HCT116 (cell line): ENCODE measurements at regions not wholly inside any gene's neighbourhood (a gene's known extent, or its start where the extent isn't known, plus 50 kb on each side); places are given as distances from the start of the nearest gene placed in this dataset.

ENCODE experiments used
- ATAC-seq: fragments of 200-7000 bp; cut with Tn5 transposase; 2 replicates; pipeline ENCODE4 v1.9.1; 2020; ENCODE audit warnings: mild to moderate bottlenecking, moderate library complexity
- BruUV-seq: library from RNA; stranded (reverse); fragments of 400-500 nt; replicated peaks from 2 replicates; lab custom pipeline; 2021; lab: Mats Ljungman, UMichigan
- CTCF ChIA-PET: fragments of 300-600 bp; sonication (Branson Sonifier 250); formaldehyde crosslinking; loops from one replicate; lab custom pipeline; 2021; ENCODE audit warnings: antibody characterized with exemption; lab: Charles Lee
- POLR2A ChIA-PET: fragments of 300-600, 350-600 bp; sonication (Branson Sonifier 250); formaldehyde crosslinking; loops from one replicate; lab custom pipeline; 2021; ENCODE audit warnings: antibody characterized with exemption; lab: Charles Lee
- RAD21 ChIA-PET, 2 experiments: fragments of 300-600 bp; sonication (Branson Sonifier 250); formaldehyde crosslinking; loops; one replicate each; lab custom pipeline; 2023; ENCODE audit warnings: low total read pairs in 2 of 2; ENCODE audit not compliant: uncharacterized antibody in 2 of 2, unreplicated experiment in 2 of 2, low non-redundant PET in 1 of 2; lab: Charles Lee
- DNase-seq: peaks from one replicate; pipeline ENCODE4 v3.0.0-alpha.2; 2010; ENCODE audit warnings: low read depth, low spot score
- H2AFZ ChIP-seq: fragments of 200-600 bp; shearing (Covaris generic), sonication (generic); 2 replicates; pipeline ENCODE4 v1.6.1; 2017; ENCODE audit warnings: low read depth, mixed run types, mixed read lengths, antibody characterized with exemption, low read length; ENCODE audit not compliant: poor library complexity, severe bottlenecking
- H3K27ac ChIP-seq: 2 replicates; pipeline ENCODE4 v1.5.1; 2012; ENCODE audit warnings: low read depth, low read length
- H3K27me3 ChIP-seq: fragments of 200-600 bp; sonication (generic); 2 replicates; pipeline ENCODE4 v1.6.1; 2016; ENCODE audit warnings: mixed run types, low read length, mixed read lengths; ENCODE audit not compliant: insufficient read depth
- H3K36me3 ChIP-seq, 2 experiments: fragments of 200-500 bp in 1 of 2; fragments of 200-600 bp in 1 of 2; sonication (Bioruptor generic) in 1 of 2; sonication (generic) in 1 of 2; 2 replicates each; pipeline versions ENCODE4 v1.5.1 to v1.6.1; 2014 to 2016; ENCODE audit warnings: low read length in 2 of 2, inconsistent platforms in 1 of 2, mixed read lengths in 1 of 2, mixed run types in 1 of 2; ENCODE audit not compliant: insufficient read depth in 2 of 2, control insufficient read depth in 1 of 2
- H3K4me1 ChIP-seq, 2 experiments: fragments of 200-600 bp in 1 of 2; sonication (generic) in 1 of 2; 2 replicates each; pipeline versions ENCODE4 v1.5.1 to v1.6.1; 2012 to 2017; ENCODE audit warnings: low read length in 2 of 2, inconsistent platforms in 1 of 2, mild to moderate bottlenecking in 1 of 2, mixed read lengths in 1 of 2, mixed run types in 1 of 2, moderate library complexity in 1 of 2; ENCODE audit not compliant: insufficient read depth in 2 of 2, control insufficient read depth in 1 of 2
- H3K4me2 ChIP-seq: fragments of 200-600 bp; sonication (generic); 2 replicates; pipeline ENCODE4 v1.6.1; 2017; ENCODE audit warnings: mixed run types, low read length, mixed read lengths
- H3K4me3 ChIP-seq, 2 experiments: fragments of 200-600 bp in 1 of 2; sonication (generic) in 1 of 2; replicated peaks in 1 of 2; 2 replicates each; pipeline ENCODE4 v1.5.1; 2011 to 2016; ENCODE audit warnings: low read length in 2 of 2, control low read depth in 1 of 2, low read depth in 1 of 2, mild to moderate bottlenecking in 1 of 2, mixed read lengths in 1 of 2, mixed run types in 1 of 2
- H3K79me2 ChIP-seq: fragments of 200-600 bp; sonication (generic); 2 replicates; pipeline ENCODE4 v1.6.1; 2017; ENCODE audit warnings: mild to moderate bottlenecking, mixed run types, low read length, moderate library complexity, mixed read lengths; ENCODE audit not compliant: insufficient read depth
- H3K9ac ChIP-seq: fragments of 200-600 bp; sonication (generic); 2 replicates; pipeline ENCODE4 v1.6.1; 2016; ENCODE audit warnings: low read length, mixed read lengths
- H3K9me2 ChIP-seq: fragments of 200-600 bp; sonication (generic), shearing (Covaris generic); 2 replicates; pipeline ENCODE4 v1.6.1; 2017; ENCODE audit warnings: mixed run types, mild to moderate bottlenecking, moderate library complexity; ENCODE audit not compliant: insufficient read depth
- H3K9me3 ChIP-seq, 2 experiments: fragments of 200-500 bp in 1 of 2; fragments of 200-600 bp in 1 of 2; sonication (Bioruptor generic) in 1 of 2; sonication (generic) in 1 of 2; 2 replicates each; pipeline ENCODE4 v1.6.1; 2014 to 2017; ENCODE audit warnings: low read length in 2 of 2, mixed read lengths in 2 of 2, inconsistent platforms in 1 of 2, low read depth in 1 of 2, mild to moderate bottlenecking in 1 of 2, mixed run types in 1 of 2, moderate library complexity in 1 of 2; ENCODE audit not compliant: control insufficient read depth in 1 of 2, insufficient read depth in 1 of 2
- H4K20me1 ChIP-seq: fragments of 200-600 bp; sonication (generic), shearing (Covaris generic); 2 replicates; pipeline ENCODE4 v1.6.1; 2017; ENCODE audit warnings: mixed run types, mild to moderate bottlenecking, moderate library complexity; ENCODE audit not compliant: insufficient read depth
- EGR1 ChIP-seq: IDR thresholded peaks from 2 replicates; pipeline ENCODE4 v1.6.1; 2012; ENCODE audit warnings: low read depth
- ELF1 ChIP-seq: IDR thresholded peaks from 2 replicates; pipeline ENCODE4 v1.6.1; 2012; ENCODE audit warnings: low read depth, borderline replicate concordance
- EZH2 ChIP-seq: fragments of 200-600 bp; sonication (generic); IDR thresholded peaks from 2 replicates; pipeline ENCODE4 v1.6.1; 2017; ENCODE audit warnings: antibody characterized with exemption, mixed run types
- EZH2phosphoT487 ChIP-seq: fragments of 200-600 bp; IDR thresholded peaks from 2 replicates; pipeline ENCODE4 v1.6.1; 2018; ENCODE audit warnings: antibody characterized with exemption, borderline replicate concordance
- FOSL1 ChIP-seq: IDR thresholded peaks from 2 replicates; pipeline ENCODE4 v1.6.1; 2012; ENCODE audit warnings: low read depth
- POLR2A ChIP-seq: IDR thresholded peaks from 2 replicates; pipeline ENCODE4 v1.7.0; 2011; ENCODE audit warnings: borderline replicate concordance; ENCODE audit not compliant: insufficient read depth, insufficient read length; ENCODE audit errors: extremely low read depth
- POLR2AphosphoS5 ChIP-seq: IDR thresholded peaks from 2 replicates; pipeline ENCODE4 v1.6.1; 2011; ENCODE audit warnings: mild to moderate bottlenecking, low read depth, low read length, moderate library complexity
- RAD21 ChIP-seq: IDR thresholded peaks from 2 replicates; pipeline ENCODE4 v1.6.1; 2012; ENCODE audit warnings: low read depth, mild to moderate bottlenecking
- SIN3A ChIP-seq: IDR thresholded peaks from 2 replicates; pipeline ENCODE4 v1.6.1; 2012; ENCODE audit warnings: low read depth
- SP1 ChIP-seq: IDR thresholded peaks from 2 replicates; pipeline ENCODE4 v1.6.1; 2012; ENCODE audit warnings: low read depth
- TCF7L2 ChIP-seq: IDR thresholded peaks from 2 replicates; pipeline ENCODE4 v1.7.0; 2011; ENCODE audit warnings: borderline replicate concordance, inconsistent platforms; ENCODE audit not compliant: insufficient read depth, insufficient read length; ENCODE audit errors: extremely low read depth
- ZNF274 ChIP-seq: fragments of 200-500 bp; sonication (Bioruptor generic); IDR thresholded peaks from 2 replicates; pipeline ENCODE4 v1.6.1; 2014; ENCODE audit warnings: mild to moderate bottlenecking, low read depth, low read length, inconsistent platforms
- intact Hi-C: fragments of 100-400 bp; cut with micrococcal nuclease; formaldehyde crosslinking; loops from 2 replicates; pipeline ENCODE4 v1.10.0; 2022
- TF ChIP-seq, protein P1 (sequence below): IDR thresholded peaks from 2 replicates; pipeline ENCODE4 v1.6.1; 2012
- TF ChIP-seq, protein P2 (sequence below), 3 experiments: fragments of 200-600 bp in 1 of 3; sonication (generic) in 1 of 3; IDR thresholded peaks in 2 of 3; conservative IDR thresholded peaks in 1 of 3; 2 replicates each; pipeline ENCODE4 v1.5.1; 2012 to 2017; ENCODE audit warnings: low read depth in 2 of 3, low read length in 2 of 3, antibody characterized with exemption in 1 of 3, borderline replicate concordance in 1 of 3, control low read depth in 1 of 3, mild to moderate bottlenecking in 1 of 3, mixed read lengths in 1 of 3, mixed run types in 1 of 3, moderate library complexity in 1 of 3; ENCODE audit not compliant: insufficient read depth in 1 of 3
- TF ChIP-seq, protein P3 (sequence below): IDR thresholded peaks from 2 replicates; pipeline ENCODE4 v1.6.1; 2012; ENCODE audit warnings: low read depth
- TF ChIP-seq, protein P4 (sequence below): IDR thresholded peaks from 2 replicates; pipeline ENCODE4 v1.6.1; 2011; ENCODE audit warnings: mild to moderate bottlenecking, low read length, moderate library complexity; ENCODE audit not compliant: insufficient replicate concordance; ENCODE audit errors: extremely low read depth

DNA sequence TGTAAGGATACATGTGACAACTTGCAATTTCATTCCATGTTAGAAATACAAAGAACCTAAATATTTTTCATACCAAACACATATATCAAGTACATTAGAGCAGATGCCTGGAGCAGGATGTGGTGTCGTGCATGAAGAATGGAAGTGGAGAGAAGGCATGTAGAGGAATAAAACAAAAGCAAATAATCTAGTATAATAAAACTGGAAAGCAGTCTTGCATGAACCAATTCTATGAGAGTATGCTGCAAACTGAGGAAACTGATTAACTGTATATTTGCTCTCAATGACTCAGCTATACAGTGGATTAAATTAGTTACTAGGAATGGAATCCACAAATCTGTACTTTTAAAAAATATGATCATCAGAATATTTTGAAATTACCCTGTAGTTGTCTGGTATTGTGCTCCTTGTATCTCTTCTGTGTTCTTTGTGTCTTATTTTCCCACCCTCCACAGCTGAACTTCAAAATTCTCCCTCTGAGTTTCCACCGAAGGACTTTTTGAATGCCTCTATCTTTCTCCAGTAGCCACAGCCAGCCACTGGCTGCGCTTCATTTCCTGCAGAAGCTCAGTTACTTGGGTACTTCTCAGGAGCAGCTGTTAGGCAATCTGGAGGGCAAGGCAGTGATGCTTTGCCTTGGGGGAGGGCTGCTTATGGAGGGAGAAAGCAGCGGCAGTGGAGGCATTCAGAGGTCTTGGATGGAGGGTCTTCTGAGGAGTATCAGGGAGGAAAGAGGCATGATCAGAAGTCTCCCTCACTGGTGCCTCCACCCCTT is 608.0 kb downstream of the BRINP1 start (continued):
- TF ChIP-seq, protein P1, sequence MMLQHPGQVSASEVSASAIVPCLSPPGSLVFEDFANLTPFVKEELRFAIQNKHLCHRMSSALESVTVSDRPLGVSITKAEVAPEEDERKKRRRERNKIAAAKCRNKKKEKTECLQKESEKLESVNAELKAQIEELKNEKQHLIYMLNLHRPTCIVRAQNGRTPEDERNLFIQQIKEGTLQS: no peak

DNA sequence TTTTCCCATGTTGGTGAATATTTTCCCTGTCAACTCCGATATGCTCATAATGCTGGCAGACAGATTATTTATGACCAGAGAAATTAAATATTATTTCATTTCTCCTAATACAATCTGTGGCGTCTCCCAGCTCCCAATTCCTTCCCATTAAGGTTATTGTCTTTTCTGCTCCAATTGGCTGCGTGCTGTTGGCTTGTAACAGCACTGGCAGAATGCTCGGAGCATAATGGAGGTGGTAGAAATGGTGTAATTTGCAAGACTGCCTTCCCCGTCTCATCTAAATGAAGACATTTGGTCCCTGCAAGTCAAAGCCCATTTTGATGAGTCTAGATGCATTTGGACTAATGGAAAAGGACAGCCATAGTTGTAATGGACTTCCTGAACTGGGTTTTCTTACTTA is 601.7 kb downstream of the BRINP1 start:
- H3K27ac ChIP-seq: no peak overlapping the region
- RAD21 ChIA-PET: no interaction called here
- H3K27me3 ChIP-seq: no peaks in the 10 kb centered on the region
- H3K79me2 ChIP-seq: no peaks in the 10 kb centered on the region
- H3K9ac ChIP-seq: no peak overlapping the region
- no TSS peak for BruUV-seq
- H3K9me3 ChIP-seq: peaks cover 0 to 27% of the 10 kb centered on the region in 2 experiments; a peak in 2 of 4 replicates
- CTCF ChIA-PET: no interaction called here
- H2AFZ ChIP-seq: no peak overlapping the region
- no peaks in the 10 kb centered on the region for H3K36me3 ChIP-seq
- ATAC-seq (no peak), DNase-seq (no peak)
- no peak overlapping the region for H3K4me3 ChIP-seq
- no peaks in the 10 kb centered on the region for H3K9me2 ChIP-seq
- no peak overlapping the region for H3K4me2 ChIP-seq
- intact Hi-C loops: no loop called here
- POLR2A ChIA-PET: no interaction called here
- no peaks in the 10 kb centered on the region for H3K4me1 ChIP-seq
- H4K20me1 ChIP-seq: no peaks in the 10 kb centered on the region
- TF ChIP-seq, protein P2, sequence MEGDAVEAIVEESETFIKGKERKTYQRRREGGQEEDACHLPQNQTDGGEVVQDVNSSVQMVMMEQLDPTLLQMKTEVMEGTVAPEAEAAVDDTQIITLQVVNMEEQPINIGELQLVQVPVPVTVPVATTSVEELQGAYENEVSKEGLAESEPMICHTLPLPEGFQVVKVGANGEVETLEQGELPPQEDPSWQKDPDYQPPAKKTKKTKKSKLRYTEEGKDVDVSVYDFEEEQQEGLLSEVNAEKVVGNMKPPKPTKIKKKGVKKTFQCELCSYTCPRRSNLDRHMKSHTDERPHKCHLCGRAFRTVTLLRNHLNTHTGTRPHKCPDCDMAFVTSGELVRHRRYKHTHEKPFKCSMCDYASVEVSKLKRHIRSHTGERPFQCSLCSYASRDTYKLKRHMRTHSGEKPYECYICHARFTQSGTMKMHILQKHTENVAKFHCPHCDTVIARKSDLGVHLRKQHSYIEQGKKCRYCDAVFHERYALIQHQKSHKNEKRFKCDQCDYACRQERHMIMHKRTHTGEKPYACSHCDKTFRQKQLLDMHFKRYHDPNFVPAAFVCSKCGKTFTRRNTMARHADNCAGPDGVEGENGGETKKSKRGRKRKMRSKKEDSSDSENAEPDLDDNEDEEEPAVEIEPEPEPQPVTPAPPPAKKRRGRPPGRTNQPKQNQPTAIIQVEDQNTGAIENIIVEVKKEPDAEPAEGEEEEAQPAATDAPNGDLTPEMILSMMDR (IDR thresholded peaks at IDR 0.05 in 2 of 3, conservative IDR thresholded peaks at IDR 0.05 in 1 of 3; ENCODE audit: borderline replicate concordance in 1 of 3, insufficient read depth in 1 of 3, low read depth in 2 of 3, low read length in 2 of 3): no peak
- no peak for TF ChIP-seq RAD21
- TF ChIP-seq, protein P3, sequence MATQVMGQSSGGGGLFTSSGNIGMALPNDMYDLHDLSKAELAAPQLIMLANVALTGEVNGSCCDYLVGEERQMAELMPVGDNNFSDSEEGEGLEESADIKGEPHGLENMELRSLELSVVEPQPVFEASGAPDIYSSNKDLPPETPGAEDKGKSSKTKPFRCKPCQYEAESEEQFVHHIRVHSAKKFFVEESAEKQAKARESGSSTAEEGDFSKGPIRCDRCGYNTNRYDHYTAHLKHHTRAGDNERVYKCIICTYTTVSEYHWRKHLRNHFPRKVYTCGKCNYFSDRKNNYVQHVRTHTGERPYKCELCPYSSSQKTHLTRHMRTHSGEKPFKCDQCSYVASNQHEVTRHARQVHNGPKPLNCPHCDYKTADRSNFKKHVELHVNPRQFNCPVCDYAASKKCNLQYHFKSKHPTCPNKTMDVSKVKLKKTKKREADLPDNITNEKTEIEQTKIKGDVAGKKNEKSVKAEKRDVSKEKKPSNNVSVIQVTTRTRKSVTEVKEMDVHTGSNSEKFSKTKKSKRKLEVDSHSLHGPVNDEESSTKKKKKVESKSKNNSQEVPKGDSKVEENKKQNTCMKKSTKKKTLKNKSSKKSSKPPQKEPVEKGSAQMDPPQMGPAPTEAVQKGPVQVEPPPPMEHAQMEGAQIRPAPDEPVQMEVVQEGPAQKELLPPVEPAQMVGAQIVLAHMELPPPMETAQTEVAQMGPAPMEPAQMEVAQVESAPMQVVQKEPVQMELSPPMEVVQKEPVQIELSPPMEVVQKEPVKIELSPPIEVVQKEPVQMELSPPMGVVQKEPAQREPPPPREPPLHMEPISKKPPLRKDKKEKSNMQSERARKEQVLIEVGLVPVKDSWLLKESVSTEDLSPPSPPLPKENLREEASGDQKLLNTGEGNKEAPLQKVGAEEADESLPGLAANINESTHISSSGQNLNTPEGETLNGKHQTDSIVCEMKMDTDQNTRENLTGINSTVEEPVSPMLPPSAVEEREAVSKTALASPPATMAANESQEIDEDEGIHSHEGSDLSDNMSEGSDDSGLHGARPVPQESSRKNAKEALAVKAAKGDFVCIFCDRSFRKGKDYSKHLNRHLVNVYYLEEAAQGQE: no peak
- TF ChIP-seq ZNF274: no peak
- no peak for TF ChIP-seq TCF7L2
- TF ChIP-seq EZH2phosphoT487: no peak
- no peak for TF ChIP-seq POLR2AphosphoS5
- no peak for TF ChIP-seq EZH2
- TF ChIP-seq, protein P4, sequence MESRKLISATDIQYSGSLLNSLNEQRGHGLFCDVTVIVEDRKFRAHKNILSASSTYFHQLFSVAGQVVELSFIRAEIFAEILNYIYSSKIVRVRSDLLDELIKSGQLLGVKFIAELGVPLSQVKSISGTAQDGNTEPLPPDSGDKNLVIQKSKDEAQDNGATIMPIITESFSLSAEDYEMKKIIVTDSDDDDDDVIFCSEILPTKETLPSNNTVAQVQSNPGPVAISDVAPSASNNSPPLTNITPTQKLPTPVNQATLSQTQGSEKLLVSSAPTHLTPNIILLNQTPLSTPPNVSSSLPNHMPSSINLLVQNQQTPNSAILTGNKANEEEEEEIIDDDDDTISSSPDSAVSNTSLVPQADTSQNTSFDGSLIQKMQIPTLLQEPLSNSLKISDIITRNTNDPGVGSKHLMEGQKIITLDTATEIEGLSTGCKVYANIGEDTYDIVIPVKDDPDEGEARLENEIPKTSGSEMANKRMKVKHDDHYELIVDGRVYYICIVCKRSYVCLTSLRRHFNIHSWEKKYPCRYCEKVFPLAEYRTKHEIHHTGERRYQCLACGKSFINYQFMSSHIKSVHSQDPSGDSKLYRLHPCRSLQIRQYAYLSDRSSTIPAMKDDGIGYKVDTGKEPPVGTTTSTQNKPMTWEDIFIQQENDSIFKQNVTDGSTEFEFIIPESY: no peak
- no peak for TF ChIP-seq EGR1
- TF ChIP-seq SIN3A: no peak
- no peak for TF ChIP-seq POLR2A
- no peak for TF ChIP-seq FOSL1
- TF ChIP-seq, protein P1: no peak
- no peak for TF ChIP-seq SP1
- no peak for TF ChIP-seq ELF1
